Stimulated activated effector memory CD8-positive, alpha-beta T cell treated with anti-CD3 and anti-CD28 coated beads, Interleukin-12 subunit alpha, Interleukin-12 subunit beta, amount 100 ng/mL, for 72 hours (primary cell): ENCODE measurements at regions not wholly inside any gene's neighbourhood (a gene's known extent, or its start where the extent isn't known, plus 50 kb on each side); places are given as distances from the start of the nearest gene placed in this dataset.
A peak's percentile ranks its signal among the peaks of the same experiment; 100 is the strongest.
"Not testable (repeated sequence)": the region's sequence is repeated elsewhere in the genome, so short reads cannot be mapped to it uniquely, and the experiment has no call there.

Experiments
- ATAC-seq: fragments of 150-1000 bp; cut with Tn5 transposase; 2 replicates; pipeline ENCODE4 v1.10.0; 2021
- DNase-seq, 2 donors: peaks; one replicate each; pipeline ENCODE4 v3.0.0; 2021 to 2022; ENCODE audit warnings: low spot score in 2 of 2
- H3K27ac Mint-ChIP-seq: one replicate; pipeline ENCODE4 v1.8.0; 2022; ENCODE audit warnings: mild to moderate bottlenecking, mixed read lengths
- H3K36me3 Mint-ChIP-seq: one replicate; pipeline ENCODE4 v1.8.0; 2022; ENCODE audit warnings: mild to moderate bottlenecking, mixed read lengths
- H3K4me1 Mint-ChIP-seq: one replicate; pipeline ENCODE4 v1.8.0; 2022; ENCODE audit warnings: mixed read lengths
- H3K4me3 Mint-ChIP-seq: one replicate; pipeline ENCODE4 v1.8.0; 2022; ENCODE audit warnings: mild to moderate bottlenecking, mixed read lengths
- H3K9me3 Mint-ChIP-seq: one replicate; pipeline ENCODE4 v1.8.0; 2022; ENCODE audit warnings: mixed read lengths

GRCh38 chr14:34055157-34055950 lies 104.5 kb upstream of the EGLN3 start:
- Mint-ChIP-seq H3K4me1 (peaks cover 43% of the 10 kb centered on the region), H3K36me3 (no peaks in the 10 kb centered on the region), H3K4me3 (no peak overlapping the region), H3K27ac (no peak overlapping the region), H3K9me3 (peaks cover 3% of the 10 kb centered on the region)
- DNase-seq (no peak), ATAC-seq (no peak)

- DNase-seq (no peak), ATAC-seq (no peak)
- no peaks in the 10 kb centered on the region for H3K36me3 Mint-ChIP-seq
- H3K4me3 Mint-ChIP-seq = no peak overlapping the region
- peaks cover 38% of the 10 kb centered on the region for H3K4me1 Mint-ChIP-seq
- H3K27ac Mint-ChIP-seq = peak overlapping the region; percentile 38
- peaks cover 3% of the 10 kb centered on the region for H3K9me3 Mint-ChIP-seq
Measured at GRCh38 chr14:34053666-34054065, 102.8 kb upstream of the EGLN3 start.

- peaks cover 38% of the 10 kb centered on the region for H3K4me1 Mint-ChIP-seq
- DNase-seq = no peak
- H3K9me3 Mint-ChIP-seq = peaks cover 3% of the 10 kb centered on the region
- H3K27ac Mint-ChIP-seq = no peak overlapping the region
- peak overlapping the region; percentile 0 for H3K4me3 Mint-ChIP-seq
- H3K36me3 Mint-ChIP-seq = no peaks in the 10 kb centered on the region
- ATAC-seq = no peak
Measured at GRCh38 chr14:34052658-34053014, 101.8 kb upstream of the EGLN3 start.

GRCh38 chr14:34051966-34052657 lies 101.2 kb upstream of the EGLN3 start:
- no peak overlapping the region for H3K27ac Mint-ChIP-seq
- ATAC-seq = peak; percentile 92

GRCh38 chr14:34050606-34051005 lies 99.7 kb upstream of the EGLN3 start:
- Mint-ChIP-seq H3K4me1 (peaks cover 38% of the 10 kb centered on the region), H3K9me3 (peaks cover 3% of the 10 kb centered on the region), H3K27ac (no peak overlapping the region), H3K36me3 (no peaks in the 10 kb centered on the region), H3K4me3 (no peak overlapping the region)
- DNase-seq (no peak), ATAC-seq (no peak)

More at GRCh38 chr14:34051966-34052657, 101.2 kb upstream of the EGLN3 start:
- H3K4me3 Mint-ChIP-seq = peak overlapping the region; percentile 0
- peaks cover 3% of the 10 kb centered on the region for H3K9me3 Mint-ChIP-seq
- H3K4me1 Mint-ChIP-seq = peaks cover 38% of the 10 kb centered on the region
- no peak for DNase-seq
- no peaks in the 10 kb centered on the region for H3K36me3 Mint-ChIP-seq

GRCh38 chr14:34049790-34050189 lies 98.9 kb upstream of the EGLN3 start:
- Mint-ChIP-seq H3K4me1 (peaks cover 39% of the 10 kb centered on the region), H3K27ac (no peak overlapping the region), H3K36me3 (no peaks in the 10 kb centered on the region), H3K9me3 (peaks cover 3% of the 10 kb centered on the region), H3K4me3 (no peak overlapping the region)
- no peak for ATAC-seq
- no peak for DNase-seq

GRCh38 chr14:34049187-34049586 lies 98.3 kb upstream of the EGLN3 start:
- not testable (repeated sequence) for H3K27ac Mint-ChIP-seq, H3K9me3 Mint-ChIP-seq, DNase-seq, ATAC-seq, H3K4me3 Mint-ChIP-seq, H3K36me3 Mint-ChIP-seq
- H3K4me1 Mint-ChIP-seq = peaks cover 44% of the 10 kb centered on the region

GRCh38 chr14:34046799-34047520 lies 96.1 kb upstream of the EGLN3 start:
- H3K4me1 Mint-ChIP-seq = peaks cover 32% of the 10 kb centered on the region
- no peak for ATAC-seq
- peaks cover 8% of the 10 kb centered on the region for H3K36me3 Mint-ChIP-seq
- DNase-seq = no peak
- H3K27ac Mint-ChIP-seq = no peak overlapping the region
- H3K4me3 Mint-ChIP-seq = no peak overlapping the region
- peaks cover 6% of the 10 kb centered on the region for H3K9me3 Mint-ChIP-seq

GRCh38 chr14:34044666-34045306 lies 93.9 kb upstream of the EGLN3 start:
- Mint-ChIP-seq H3K4me1 (peaks cover 18% of the 10 kb centered on the region), H3K36me3 (peaks cover 8% of the 10 kb centered on the region), H3K4me3 (no peak overlapping the region), H3K9me3 (peaks cover 3% of the 10 kb centered on the region), H3K27ac (no peak overlapping the region)
- DNase-seq = no peak
- ATAC-seq = no peak

- Mint-ChIP-seq H3K36me3 (peaks cover 8% of the 10 kb centered on the region), H3K4me3 (peak overlapping the region; percentile 27), H3K4me1 (peaks cover 23% of the 10 kb centered on the region), H3K9me3 (peaks cover 3% of the 10 kb centered on the region), H3K27ac (peak overlapping the region; percentile 63)
- no peak for DNase-seq
- ATAC-seq = no peak
Measured at GRCh38 chr14:34044373-34044637, 93.4 kb upstream of the EGLN3 start.

- peak overlapping the region; percentile 27 for H3K4me3 Mint-ChIP-seq
- peak; percentile 31 to 58 for DNase-seq
- peak overlapping the region; percentile 63 for H3K27ac Mint-ChIP-seq
- H3K9me3 Mint-ChIP-seq = peaks cover 3% of the 10 kb centered on the region
- ATAC-seq = peak; percentile 99
- H3K36me3 Mint-ChIP-seq = peaks cover 8% of the 10 kb centered on the region
- H3K4me1 Mint-ChIP-seq = peaks cover 27% of the 10 kb centered on the region
Measured at GRCh38 chr14:34043627-34044372, 92.9 kb upstream of the EGLN3 start.

- ATAC-seq = no peak
- H3K36me3 Mint-ChIP-seq = peaks cover 8% of the 10 kb centered on the region
- peaks cover 39% of the 10 kb centered on the region for H3K4me1 Mint-ChIP-seq
- DNase-seq = no peak
- no peak overlapping the region for H3K27ac Mint-ChIP-seq
- no peak overlapping the region for H3K4me3 Mint-ChIP-seq
- H3K9me3 Mint-ChIP-seq = peaks cover 3% of the 10 kb centered on the region
Measured at GRCh38 chr14:34041220-34041619, 90.3 kb upstream of the EGLN3 start.

GRCh38 chr14:34040766-34041165 lies 89.9 kb upstream of the EGLN3 start:
- ATAC-seq (no peak), DNase-seq (no peak)
- Mint-ChIP-seq H3K4me3 (no peak overlapping the region), H3K27ac (no peak overlapping the region), H3K4me1 (peaks cover 39% of the 10 kb centered on the region), H3K9me3 (peaks cover 3% of the 10 kb centered on the region), H3K36me3 (peaks cover 8% of the 10 kb centered on the region)

- Mint-ChIP-seq H3K27ac (no peak overlapping the region), H3K36me3 (peaks cover 8% of the 10 kb centered on the region), H3K4me1 (peaks cover 35% of the 10 kb centered on the region), H3K4me3 (no peak overlapping the region), H3K9me3 (peaks cover 3% of the 10 kb centered on the region)
- ATAC-seq (no peak), DNase-seq (no peak)
Measured at GRCh38 chr14:34039428-34040047, 88.7 kb upstream of the EGLN3 start.
